Myocyte (in vitro differentiated cells): ENCODE measurements at regions not wholly inside any gene's neighbourhood (a gene's known extent, or its start where the extent isn't known, plus 50 kb on each side); places are given as distances from the start of the nearest gene placed in this dataset.
A peak's percentile ranks its signal among the peaks of the same experiment; 100 is the strongest.

ENCODE experiments used
- DNase-seq: peaks from one replicate; pipeline ENCODE4 v3.0.0-alpha.2; 2012; ENCODE audit warnings: low read depth

- no peak for DNase-seq
Measured at GRCh38 chr4:153034681-153035080, 98.6 kb downstream of the FHDC1 start.

GRCh38 chr4:153036931-153037482 is 100.9 kb downstream of the FHDC1 start:
- DNase-seq: no peak

GRCh38 chr4:153038623-153039311 is 102.6 kb downstream of the FHDC1 start:
- DNase-seq: peak; percentile 65

- peak; percentile 6 for DNase-seq
Measured at GRCh38 chr4:153039542-153040185, 103.5 kb downstream of the FHDC1 start.

GRCh38 chr4:153040677-153041076 is 104.6 kb downstream of the FHDC1 start:
- no peak for DNase-seq

GRCh38 chr4:153044036-153044435 is 107.9 kb downstream of the FHDC1 start:
- DNase-seq: no peak

- DNase-seq: no peak
Measured at GRCh38 chr4:153045111-153045982, 109.2 kb downstream of the FHDC1 start.

- no peak for DNase-seq
Measured at GRCh38 chr4:153058671-153059060, 122.5 kb downstream of the FHDC1 start.

- peak; percentile 92 for DNase-seq
Measured at GRCh38 chr4:153060196-153060595, 124.1 kb downstream of the FHDC1 start.

GRCh38 chr4:153061971-153062370 is 125.8 kb downstream of the FHDC1 start:
- DNase-seq: no peak

GRCh38 chr4:153062652-153063168 is 126.6 kb downstream of the FHDC1 start:
- DNase-seq: peak; percentile 71

- no peak for DNase-seq
Measured at GRCh38 chr4:153063490-153063889, 127.4 kb downstream of the FHDC1 start.

- no peak for DNase-seq
Measured at GRCh38 chr4:153064571-153064970, 128.4 kb downstream of the FHDC1 start.

GRCh38 chr4:153065276-153065675 is 129.2 kb downstream of the FHDC1 start:
- no peak for DNase-seq

- DNase-seq: peak; percentile 32
Measured at GRCh38 chr4:153067376-153067775, 131.3 kb downstream of the FHDC1 start.

GRCh38 chr4:153068751-153069150 is 132.6 kb downstream of the FHDC1 start:
- no peak for DNase-seq

- no peak for DNase-seq
Measured at GRCh38 chr4:153071958-153072598, 132.2 kb upstream of the TRIM2 start.

- DNase-seq: no peak
Measured at GRCh38 chr4:153072661-153073060, 131.6 kb upstream of the TRIM2 start.

- no peak for DNase-seq
Measured at GRCh38 chr4:153074486-153074885, 129.8 kb upstream of the TRIM2 start.

GRCh38 chr4:153074936-153075630 is 129.2 kb upstream of the TRIM2 start:
- DNase-seq: no peak
